ENCODE measurements at regions not wholly inside any gene's neighbourhood (a gene's known extent, or its start where the extent isn't known, plus 50 kb on each side); places are given as distances from the start of the nearest gene placed in this dataset.

- H4K5ac ChIP-seq (ENCODE audit: insufficient read length, low read depth, low read length): no peak overlapping the region
- no peaks in the 10 kb centered on the region for H3K23me2 ChIP-seq (ENCODE audit: insufficient read length, low read depth, low read length, poor library complexity, severe bottlenecking)
- H3K27me3 ChIP-seq (ENCODE audit: insufficient read depth, low read length): no peaks in the 10 kb centered on the region
- Mint-ChIP-seq H3K27ac (no peak overlapping the region; a peak in 1 of 7 replicates), H3K36me3 (ENCODE audit: insufficient read depth in 1 of 3, low read depth in 3 of 3) (no peaks in the 10 kb centered on the region), H3K4me3 (no peak overlapping the region), H3K9me3 (no peaks in the 10 kb centered on the region), H3K27me3 (ENCODE audit: low read depth) (peaks cover 8% of the 10 kb centered on the region), H3K4me1 (peaks cover 6 to 9% of the 10 kb centered on the region in 2 experiments)
- H2BK20ac ChIP-seq (ENCODE audit: low read depth, low read length, poor library complexity, severe bottlenecking): no peak overlapping the region
- H2BK15ac ChIP-seq (ENCODE audit: low read depth, low read length): no peak overlapping the region
- no peak overlapping the region for H3K4ac ChIP-seq (ENCODE audit: low read depth, low read length)
- H2BK5ac ChIP-seq (ENCODE audit: insufficient read length, low read length): no peak overlapping the region
- no peak overlapping the region for H3K23ac ChIP-seq (ENCODE audit: insufficient read length, low read depth, low read length)
- no peak overlapping the region for H3K56ac ChIP-seq (ENCODE audit: insufficient read length, low read depth, low read length)
- H4K20me1 ChIP-seq (ENCODE audit: control insufficient read depth, insufficient read depth, insufficient read length): no peaks in the 10 kb centered on the region
- no peak overlapping the region for H3K14ac ChIP-seq (ENCODE audit: insufficient read depth, low read length)
- H4K91ac ChIP-seq (ENCODE audit: insufficient read length, low read depth, low read length): no peak overlapping the region
- H3K4me1 ChIP-seq (ENCODE audit: insufficient read depth, low read length): no peaks in the 10 kb centered on the region
- H4K8ac ChIP-seq (replicated peaks; ENCODE audit: insufficient read length, low read depth, low read length): no peak overlapping the region
- no peak overlapping the region for H3K27ac ChIP-seq (ENCODE audit: insufficient read length, low read depth, low read length)
- WGBS (ENCODE audit: extremely low coverage, insufficient read length, low lambda C conversion rate): no CpG with 5 or more reads among the region's 2 CpGs
- no peak overlapping the region for H2BK12ac ChIP-seq (ENCODE audit: insufficient read length, low read depth, low read length)
- H2BK120ac ChIP-seq (ENCODE audit: low read depth, low read length, poor library complexity, severe bottlenecking): no peak overlapping the region
- H3K4me2 ChIP-seq (ENCODE audit: insufficient read depth, insufficient read length, low read length): no peak overlapping the region
- H2AFZ ChIP-seq (ENCODE audit: low read length): no peak overlapping the region
- DNase-seq: no peak
- no peaks in the 10 kb centered on the region for H3K9me3 ChIP-seq (ENCODE audit: control insufficient read depth, low read depth, low read length)
- TF ChIP-seq, protein P1, sequence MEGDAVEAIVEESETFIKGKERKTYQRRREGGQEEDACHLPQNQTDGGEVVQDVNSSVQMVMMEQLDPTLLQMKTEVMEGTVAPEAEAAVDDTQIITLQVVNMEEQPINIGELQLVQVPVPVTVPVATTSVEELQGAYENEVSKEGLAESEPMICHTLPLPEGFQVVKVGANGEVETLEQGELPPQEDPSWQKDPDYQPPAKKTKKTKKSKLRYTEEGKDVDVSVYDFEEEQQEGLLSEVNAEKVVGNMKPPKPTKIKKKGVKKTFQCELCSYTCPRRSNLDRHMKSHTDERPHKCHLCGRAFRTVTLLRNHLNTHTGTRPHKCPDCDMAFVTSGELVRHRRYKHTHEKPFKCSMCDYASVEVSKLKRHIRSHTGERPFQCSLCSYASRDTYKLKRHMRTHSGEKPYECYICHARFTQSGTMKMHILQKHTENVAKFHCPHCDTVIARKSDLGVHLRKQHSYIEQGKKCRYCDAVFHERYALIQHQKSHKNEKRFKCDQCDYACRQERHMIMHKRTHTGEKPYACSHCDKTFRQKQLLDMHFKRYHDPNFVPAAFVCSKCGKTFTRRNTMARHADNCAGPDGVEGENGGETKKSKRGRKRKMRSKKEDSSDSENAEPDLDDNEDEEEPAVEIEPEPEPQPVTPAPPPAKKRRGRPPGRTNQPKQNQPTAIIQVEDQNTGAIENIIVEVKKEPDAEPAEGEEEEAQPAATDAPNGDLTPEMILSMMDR (conservative IDR thresholded peaks at IDR 0.05): no peak
- H3K18ac ChIP-seq (ENCODE audit: insufficient read length, low read depth, low read length): no peak overlapping the region
- H3K79me1 ChIP-seq (ENCODE audit: insufficient read depth, low read depth, low read length, poor library complexity, severe bottlenecking): no peaks in the 10 kb centered on the region
- H2AK5ac ChIP-seq (ENCODE audit: insufficient read length, low read length): no peak overlapping the region
- no peak overlapping the region for H3T11ph ChIP-seq (ENCODE audit: low read length)
- H3K79me2 ChIP-seq (ENCODE audit: insufficient read depth, low read length): no peaks in the 10 kb centered on the region
- no peak overlapping the region for H3K9ac ChIP-seq (ENCODE audit: extremely low read depth, insufficient read length, low read length)
Measured at GRCh38 chr1:115144176-115144575, 54.9 kb upstream of the TSPAN2 start.
